H1 (cell line): ENCODE measurements at regions not wholly inside any gene's neighbourhood (a gene's known extent, or its start where the extent isn't known, plus 50 kb on each side); places are given as distances from the start of the nearest gene placed in this dataset.

ENCODE experiments used
- CBX8 ChIP-seq: fragments of 300-800, 300-1000 bp; sonication (generic); IDR thresholded peaks from 2 replicates; pipeline ENCODE4 v1.7.1; 2016; ENCODE audit warnings: low read depth, low read length, borderline replicate concordance
- HDAC6 ChIP-seq: IDR thresholded peaks from one replicate; pipeline ENCODE4 v1.7.1; 2012; ENCODE audit warnings: low read depth, mild to moderate bottlenecking, inconsistent platforms, low read length, moderate library complexity
- SAP30 ChIP-seq: fragments of 300-600 bp; sonication (generic); IDR thresholded peaks from 2 replicates; pipeline ENCODE4 v1.7.1; 2012; ENCODE audit warnings: low read length, moderate library complexity, mild to moderate bottlenecking, inconsistent platforms; ENCODE audit not compliant: insufficient read depth, insufficient replicate concordance

- TF ChIP-seq HDAC6: no peak
- TF ChIP-seq SAP30: no peak
- no peak for TF ChIP-seq CBX8
Measured at GRCh38 chr7:24026351-24026750, 257.6 kb upstream of the NPY start (continued).
